HG02884 (cell line): ENCODE measurements at regions not wholly inside any gene's neighbourhood (a gene's known extent, or its start where the extent isn't known, plus 50 kb on each side); places are given as distances from the start of the nearest gene placed in this dataset.

Experiments used
- ATAC-seq: cut with Tn5 transposase; IDR thresholded peaks from one replicate; pipeline ENCODE4 v1.9.1; 2021; ENCODE audit warnings: mild to moderate bottlenecking, moderate library complexity; ENCODE audit not compliant: unreplicated experiment

- peak; percentile 31 for ATAC-seq
Observed at GRCh38 chr13:40026741-40027140, 371.3 kb downstream of the COG6 start.

- ATAC-seq: no peak
Observed at GRCh38 chr13:40028446-40028845, 373.0 kb downstream of the COG6 start.

GRCh38 chr13:40031031-40031430 is 375.6 kb downstream of the COG6 start:
- no peak for ATAC-seq

- ATAC-seq: no peak
Observed at GRCh38 chr13:40039061-40039460, 383.6 kb downstream of the COG6 start.

GRCh38 chr13:40042991-40043390 is 387.5 kb downstream of the COG6 start:
- ATAC-seq: no peak

GRCh38 chr13:40043764-40044163 is 388.3 kb downstream of the COG6 start:
- no peak for ATAC-seq

GRCh38 chr13:40047322-40047771 is 391.9 kb downstream of the COG6 start:
- ATAC-seq: peak; percentile 92

- no peak for ATAC-seq
Observed at GRCh38 chr13:40048551-40048950, 393.1 kb downstream of the COG6 start.

GRCh38 chr13:40052954-40053353 is 397.5 kb downstream of the COG6 start:
- ATAC-seq: no peak

- ATAC-seq: no peak
Observed at GRCh38 chr13:40053401-40053800, 397.9 kb downstream of the COG6 start.

- ATAC-seq: peak; percentile 61
Observed at GRCh38 chr13:40054422-40054821, 399.0 kb downstream of the COG6 start.

GRCh38 chr13:40056898-40057619 is 401.6 kb downstream of the COG6 start:
- ATAC-seq: no peak

GRCh38 chr13:40058757-40059236 is 403.3 kb downstream of the COG6 start:
- peak; percentile 38 for ATAC-seq

- no peak for ATAC-seq
Observed at GRCh38 chr13:40059540-40060232, 404.2 kb downstream of the COG6 start.

- peak; percentile 78 for ATAC-seq
Observed at GRCh38 chr13:40060296-40061007, 405.0 kb downstream of the COG6 start.

- no peak for ATAC-seq
Observed at GRCh38 chr13:40061466-40062450, 406.3 kb downstream of the COG6 start.

GRCh38 chr13:40063278-40063698 is 407.8 kb downstream of the COG6 start:
- no peak for ATAC-seq

- ATAC-seq: no peak
Observed at GRCh38 chr13:40063703-40064102, 408.2 kb downstream of the COG6 start.

GRCh38 chr13:40064154-40065097 is 409.0 kb downstream of the COG6 start:
- ATAC-seq: no peak
